ENCODE measurements at regions not wholly inside any gene's neighbourhood (a gene's known extent, or its start where the extent isn't known, plus 50 kb on each side); places are given as distances from the start of the nearest gene placed in this dataset.
A peak's percentile ranks its signal among the peaks of the same experiment; 100 is the strongest.
"Not testable (repeated sequence)": the region's sequence is repeated elsewhere in the genome, so short reads cannot be mapped to it uniquely, and the experiment has no call there.

DNA sequence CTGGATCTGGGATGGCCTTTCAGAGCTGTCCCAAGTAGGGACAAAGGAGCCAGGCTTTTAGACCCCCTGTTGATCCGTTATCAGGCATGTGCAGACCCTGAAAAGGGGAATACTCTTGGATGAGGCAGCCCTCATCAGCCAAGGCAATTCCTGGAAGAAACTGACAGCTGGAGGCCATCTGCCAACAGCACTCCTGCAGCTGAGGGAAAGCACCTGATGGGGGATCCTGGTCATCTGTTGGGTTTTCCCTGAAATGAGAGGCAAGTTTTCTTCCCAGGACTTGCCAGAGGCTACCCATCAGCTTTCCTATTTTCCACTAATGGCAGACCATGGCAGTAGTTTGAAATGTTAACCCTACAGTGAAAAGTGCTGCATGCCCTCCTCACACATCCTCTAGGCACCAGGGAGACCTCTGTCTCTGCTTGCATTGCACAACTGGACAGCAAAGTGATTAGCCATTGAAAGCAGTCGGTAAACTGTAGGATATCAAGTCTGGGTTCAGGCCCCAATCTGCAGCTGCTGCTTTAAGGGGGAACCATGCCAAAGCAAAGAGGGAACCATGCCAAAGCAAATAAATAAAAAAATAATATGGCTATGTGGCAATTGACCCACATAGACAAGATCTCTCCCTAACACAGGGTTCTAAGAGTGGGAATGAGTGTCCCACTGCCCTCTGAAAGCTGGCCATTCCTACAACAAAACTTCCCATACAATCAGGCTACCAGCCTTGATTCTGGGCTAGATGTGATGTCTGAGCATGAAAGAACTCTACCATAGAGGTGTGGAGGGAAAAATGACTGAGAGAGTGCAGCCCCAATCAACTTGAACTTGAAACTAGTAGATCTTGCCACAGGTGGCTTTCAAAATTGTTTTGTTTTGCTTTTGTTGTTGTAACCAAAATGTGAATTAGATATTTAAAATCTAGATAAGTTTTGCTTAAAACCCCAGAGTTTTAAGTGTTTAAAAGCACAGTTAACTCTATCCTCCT lies 232.0 kb upstream of the STT3B start:
- DNase-seq: no peak

DNA sequence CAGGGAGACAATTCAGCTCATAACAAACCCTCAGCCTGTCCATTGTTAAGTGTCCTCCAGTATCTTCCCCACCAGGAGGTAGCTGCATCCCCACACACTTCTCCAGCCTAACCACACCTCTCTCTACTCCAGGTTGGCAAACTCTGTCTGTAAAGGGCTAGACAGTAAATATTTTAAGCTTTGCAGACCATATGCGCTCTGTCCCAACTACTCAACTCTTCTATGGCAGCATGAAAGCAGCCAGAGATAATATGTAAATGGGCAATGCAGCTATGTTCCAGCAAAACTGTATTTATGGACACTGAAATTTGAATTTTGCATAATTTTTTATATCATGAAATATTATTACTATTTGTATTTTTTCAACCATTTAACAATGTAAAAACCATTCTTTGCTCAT lies 230.4 kb upstream of the STT3B start:
- DNase-seq: no peak

DNA sequence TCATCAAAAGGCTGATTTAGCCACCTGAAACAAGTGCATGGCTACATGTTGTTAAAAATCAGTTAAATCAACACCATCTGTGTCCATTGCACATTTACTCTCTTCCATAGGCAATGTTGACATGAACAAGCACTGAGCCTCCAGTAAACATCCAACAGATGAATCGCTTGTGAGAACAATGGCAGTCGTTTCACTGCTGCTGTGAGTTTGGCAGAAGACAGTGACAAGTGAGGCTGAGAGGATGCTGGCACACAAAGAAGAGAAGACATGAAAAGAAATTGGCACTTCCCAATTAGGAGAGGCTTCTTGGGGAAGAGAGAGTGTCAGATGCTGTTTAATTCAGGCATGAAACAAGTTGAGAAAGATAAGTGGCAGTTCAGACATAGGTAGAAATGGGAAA lies 227.4 kb upstream of the STT3B start:
- DNase-seq: no peak

DNA sequence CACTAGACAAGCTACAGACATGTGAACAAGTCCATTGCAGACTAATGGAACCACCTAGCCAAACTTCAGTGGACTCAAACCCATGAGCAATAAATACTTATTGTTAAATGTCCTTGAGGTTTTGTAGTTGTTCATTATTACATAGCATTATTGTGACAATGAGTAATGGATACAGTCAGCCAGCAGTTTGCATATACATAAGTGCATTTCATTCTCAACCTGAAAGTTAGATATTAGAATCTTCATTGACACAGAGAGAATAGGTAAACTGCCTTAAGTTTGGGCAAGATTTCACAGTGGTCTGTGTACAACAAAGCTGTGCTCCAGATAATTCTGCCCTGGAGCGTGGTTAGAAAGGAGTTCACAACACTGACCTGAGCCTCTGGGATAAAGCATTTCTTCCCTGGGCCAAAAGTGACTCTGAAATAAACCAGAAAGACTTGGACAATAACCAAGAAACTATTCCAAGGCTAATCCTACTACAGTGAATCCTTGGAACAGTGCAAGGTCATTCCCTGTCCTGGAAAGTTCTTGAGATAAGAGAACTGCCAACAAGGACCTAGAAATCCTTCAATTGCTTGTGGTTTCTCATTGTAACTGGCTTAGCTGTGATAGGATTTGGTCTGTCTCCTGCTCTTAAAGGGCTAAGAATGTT lies 225.5 kb upstream of the STT3B start:
- DNase-seq: no peak

DNA sequence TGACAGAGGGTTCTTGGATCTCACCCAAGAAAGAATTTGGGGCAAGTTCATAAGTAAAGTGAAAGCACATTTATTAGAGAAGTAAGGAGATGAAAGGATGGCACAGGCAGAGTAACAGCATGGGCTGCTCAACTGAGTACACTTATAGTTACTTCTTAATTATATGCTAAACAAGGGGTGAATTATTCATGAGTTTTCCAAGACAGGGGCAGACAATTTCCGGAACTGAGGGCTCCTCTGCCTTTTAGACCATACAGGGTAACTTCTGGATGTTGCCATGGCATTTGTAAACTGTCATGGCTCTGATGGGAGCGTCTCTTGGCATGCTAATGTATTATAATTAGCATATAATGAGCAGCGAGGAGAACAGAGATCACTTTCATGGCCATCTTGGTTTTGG lies 221.2 kb upstream of the STT3B start:
- DNase-seq: no peak

DNA sequence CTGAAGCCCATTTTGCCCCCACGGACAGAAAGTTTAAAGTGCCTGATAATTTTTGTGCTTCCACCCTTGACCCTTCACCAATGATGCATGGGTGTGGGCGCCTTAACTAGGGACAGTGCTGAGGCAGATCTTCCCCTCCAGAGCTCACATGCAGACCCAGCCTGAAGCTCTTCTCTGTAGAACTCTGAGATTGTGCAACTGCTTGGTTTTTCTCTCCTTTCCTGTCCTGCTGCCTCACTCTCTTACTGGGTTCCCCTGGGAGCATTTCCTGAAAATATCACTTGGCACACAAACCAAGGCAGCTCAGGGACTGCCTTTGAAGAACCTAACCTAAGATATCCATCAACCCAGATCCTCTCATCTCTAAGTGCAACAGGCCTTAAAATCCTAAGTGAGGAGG lies 220.3 kb upstream of the STT3B start:
- no peak for DNase-seq

DNA sequence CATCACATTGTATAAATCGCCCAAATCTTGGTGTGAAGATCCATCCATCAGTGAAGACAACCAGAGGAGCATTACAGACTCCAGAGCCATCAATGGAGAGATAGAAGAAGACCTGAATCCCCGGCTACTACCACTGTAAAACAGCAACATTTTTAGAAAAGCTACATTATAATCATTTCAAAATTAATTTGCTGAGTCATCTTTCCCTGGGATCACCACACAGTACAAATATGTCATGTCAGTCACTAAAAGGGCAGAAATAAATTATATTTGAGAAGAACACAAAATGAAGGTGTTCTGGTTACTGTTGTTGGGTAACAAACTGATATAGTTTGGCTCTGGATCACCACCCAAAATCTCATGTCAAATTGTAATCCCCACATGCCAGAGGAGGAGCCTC lies 218.5 kb upstream of the STT3B start:
- DNase-seq: no peak

DNA sequence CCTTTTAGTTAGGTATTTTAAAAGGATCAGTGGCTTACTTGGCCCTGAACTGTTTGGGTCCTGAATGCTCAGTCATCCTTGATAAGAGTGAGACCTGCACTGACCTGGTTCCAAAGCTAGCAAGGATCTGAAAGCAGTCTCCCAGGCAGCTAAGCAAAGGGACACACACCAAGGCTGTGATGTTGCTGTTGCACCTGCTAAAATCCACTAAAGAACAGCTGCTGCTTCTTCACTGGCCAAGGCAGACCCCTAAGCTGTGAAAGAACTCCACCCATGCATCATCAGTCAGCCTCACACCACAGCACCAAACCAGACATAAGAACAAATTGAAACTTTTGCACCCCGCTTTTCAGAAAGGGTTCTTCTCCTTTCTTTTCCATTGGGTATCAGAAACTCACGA lies 213.4 kb upstream of the STT3B start:
- DNase-seq: no peak

DNA sequence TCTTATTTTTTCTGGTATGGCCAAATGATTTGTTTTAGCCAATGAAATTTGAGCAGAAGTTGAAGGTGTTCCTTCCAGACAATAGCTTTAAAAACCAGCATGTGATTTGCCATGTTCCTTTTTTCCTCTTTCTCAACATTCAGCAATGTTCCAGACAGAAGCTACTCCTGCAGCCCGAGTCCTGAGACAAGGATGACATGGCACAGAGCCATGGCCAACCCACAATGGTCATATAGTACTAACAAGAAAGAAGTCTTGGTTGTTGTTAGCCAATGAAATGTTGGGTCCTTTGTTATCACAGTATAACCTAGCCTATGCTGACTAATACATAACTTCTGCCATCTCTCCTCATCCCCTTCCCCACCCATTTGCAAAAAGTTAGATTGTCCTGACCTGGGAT lies 211.1 kb upstream of the STT3B start:
- no peak for DNase-seq

DNA sequence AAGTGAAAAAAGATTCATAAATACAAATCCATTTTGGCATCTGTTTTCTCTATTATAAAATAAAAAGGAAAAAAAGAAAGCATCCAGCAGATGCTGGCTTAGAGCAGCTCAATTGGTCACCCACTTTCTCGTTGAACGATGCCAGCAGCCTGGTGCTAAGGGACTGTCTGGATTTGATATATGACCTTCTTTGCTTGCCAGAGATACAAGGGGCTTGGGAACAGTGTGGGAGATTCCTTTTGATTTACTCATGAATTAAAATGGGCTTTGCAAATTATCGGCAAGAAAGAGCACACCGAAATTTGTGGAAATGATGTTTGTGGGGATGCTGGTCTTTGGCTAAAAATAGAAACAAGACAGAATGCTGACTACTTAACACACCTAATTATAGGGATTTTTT lies 210.3 kb upstream of the STT3B start:
- no peak for DNase-seq

DNA sequence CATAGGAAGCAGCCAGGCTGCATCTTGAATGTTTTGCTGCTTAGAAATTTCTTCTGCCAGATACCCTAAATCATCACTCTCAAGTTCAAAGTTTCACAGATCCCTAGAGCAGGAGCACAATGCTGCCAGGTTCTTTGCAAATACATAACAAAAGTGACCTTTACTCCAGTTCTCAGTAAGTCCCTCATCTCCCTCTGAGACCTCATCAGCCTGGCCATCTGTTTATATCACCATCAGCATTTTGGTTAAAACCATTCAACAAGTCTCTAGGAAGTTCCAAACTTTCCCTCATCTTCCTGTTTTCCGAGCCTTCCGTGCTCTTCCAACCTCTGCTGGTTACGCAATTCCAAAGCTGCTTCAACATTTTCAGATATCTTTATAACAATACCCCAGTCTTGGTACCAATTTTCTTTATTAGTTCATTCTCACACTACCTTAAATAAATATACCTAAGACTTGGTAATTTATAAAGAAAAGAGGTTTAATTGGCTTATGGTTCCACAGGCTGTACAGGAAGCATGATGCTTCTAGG lies 204.8 kb upstream of the STT3B start:
- not testable (repeated sequence) for DNase-seq

DNA sequence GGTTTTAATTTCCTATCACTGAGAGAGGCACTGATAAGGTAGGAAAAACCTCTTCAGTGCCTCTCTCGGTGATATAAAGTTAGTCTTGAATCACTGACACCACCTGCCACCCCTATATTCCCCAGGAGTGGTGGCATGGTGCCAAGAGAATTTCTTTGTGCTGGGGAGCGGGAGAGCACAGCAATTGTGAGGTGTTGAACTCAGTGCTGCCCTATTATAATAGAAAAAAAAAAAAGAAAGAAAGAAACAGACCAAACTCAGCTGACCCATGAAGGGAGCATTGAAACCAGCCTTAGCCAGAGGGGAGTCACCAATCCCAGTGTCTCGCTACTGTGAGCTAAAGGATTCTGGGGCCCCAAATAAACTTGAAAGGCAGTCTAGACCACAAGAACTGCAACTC lies 201.4 kb upstream of the STT3B start:
- no peak for DNase-seq

DNA sequence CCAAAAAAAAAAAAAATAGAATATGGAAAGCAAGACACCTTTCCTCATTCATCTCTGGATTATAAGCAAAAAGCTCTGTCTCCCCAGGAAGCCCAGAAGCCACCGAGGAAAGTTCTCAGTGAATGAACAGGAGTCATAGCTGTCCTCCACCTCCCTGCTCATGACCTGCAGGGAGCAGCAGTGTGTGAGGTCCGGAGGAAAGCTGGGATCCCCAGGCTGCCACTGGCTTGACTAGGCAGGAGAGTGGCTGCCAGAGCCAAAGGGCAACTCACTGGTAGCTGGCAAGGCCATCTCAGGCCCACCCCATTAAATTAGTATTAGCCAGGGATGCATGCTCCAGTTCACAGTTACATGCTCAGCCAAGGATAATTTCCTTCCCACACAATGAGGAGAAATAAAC lies 191.6 kb upstream of the STT3B start:
- DNase-seq: no peak

DNA sequence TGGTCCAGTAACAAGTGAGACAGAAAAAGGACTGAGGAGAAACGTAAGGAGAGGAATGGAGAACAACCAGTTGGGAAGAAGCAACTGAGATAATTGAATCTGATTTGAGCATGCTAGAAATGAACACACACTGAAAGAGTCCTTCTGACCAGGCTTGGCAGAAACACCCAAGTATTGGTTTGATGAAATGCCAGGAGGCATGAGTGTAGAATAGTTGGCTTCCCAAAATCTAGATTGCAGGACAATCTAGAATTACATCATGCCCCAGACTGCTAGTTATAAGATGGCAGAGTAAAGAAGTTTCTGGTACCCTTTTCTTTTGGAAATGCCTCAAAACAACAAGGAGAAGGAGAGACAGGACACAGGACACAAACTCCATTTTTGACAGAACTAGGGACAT lies 189.7 kb upstream of the STT3B start:
- DNase-seq: peak; percentile 9

DNA sequence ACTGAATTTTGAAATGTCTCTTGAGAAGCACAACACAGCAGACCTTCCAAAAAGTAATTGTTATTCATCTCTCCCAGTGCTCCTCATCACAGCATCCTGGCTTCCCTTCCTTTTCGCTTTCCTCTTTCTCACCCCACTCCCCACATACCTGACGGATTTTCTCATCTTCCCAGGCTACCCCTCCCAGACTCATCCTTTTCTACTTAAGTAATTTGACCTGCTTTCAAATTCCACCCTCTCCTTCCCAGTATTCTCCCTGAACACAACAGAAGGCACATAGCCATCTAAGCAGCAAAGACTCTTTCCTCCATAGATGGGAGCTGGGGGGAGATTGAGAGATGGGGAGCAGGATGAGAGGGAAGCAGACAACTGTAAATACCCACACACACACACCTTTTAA lies 187.1 kb upstream of the STT3B start:
- no peak for DNase-seq

DNA sequence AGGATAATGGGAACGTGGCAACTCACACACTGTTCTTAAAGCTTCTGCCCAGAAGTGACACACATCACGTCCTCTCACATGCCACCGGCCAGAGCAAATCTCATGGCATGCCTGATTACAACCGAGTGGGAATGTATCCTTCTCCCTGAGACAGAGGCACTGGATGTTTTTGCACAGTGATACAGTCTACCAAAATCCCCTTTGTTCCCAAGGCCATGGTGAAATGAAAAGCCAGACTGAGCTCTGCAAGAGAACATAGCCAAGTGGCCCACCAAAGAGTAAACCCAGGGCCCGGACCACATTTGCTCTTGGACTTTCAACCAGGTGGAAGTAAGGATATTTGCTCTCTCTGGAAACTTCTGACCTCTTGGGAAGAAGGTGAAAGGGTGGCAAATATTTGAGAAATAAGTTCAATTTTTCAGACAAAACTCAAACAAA lies 186.2 kb upstream of the STT3B start:
- no peak for DNase-seq

DNA sequence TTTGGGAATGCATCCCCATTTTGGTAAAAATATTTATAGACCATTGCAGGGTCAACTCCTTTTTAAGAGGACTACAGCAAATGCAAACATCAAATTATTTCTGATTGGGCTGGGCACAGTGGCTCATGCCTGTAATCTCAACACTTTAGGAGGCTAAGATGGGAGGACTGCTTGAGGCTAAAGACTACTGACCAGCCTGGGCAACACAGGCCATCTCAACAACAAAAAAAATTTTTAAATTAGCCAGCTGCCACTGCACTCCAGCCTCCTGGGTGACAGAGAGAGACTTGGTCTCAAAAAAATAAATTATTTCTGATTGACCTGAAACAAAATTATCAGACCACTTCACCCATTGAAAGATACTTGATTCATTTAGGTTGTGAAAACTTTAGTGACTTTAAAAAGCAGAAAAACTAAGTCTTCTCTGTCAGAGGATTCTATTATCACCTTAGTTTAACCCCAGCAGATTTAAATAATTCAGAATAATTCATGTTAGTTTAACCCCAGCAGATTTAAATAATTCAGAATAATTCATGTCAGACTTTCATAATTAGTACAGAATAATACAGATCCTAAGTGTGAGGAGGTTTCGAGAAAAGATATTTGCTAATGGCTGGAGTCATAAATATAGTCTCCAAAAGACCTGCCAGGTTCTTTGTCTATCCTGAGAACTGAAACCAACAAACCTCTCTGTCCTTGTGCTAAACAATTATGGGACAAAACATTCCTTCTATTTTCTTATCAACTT lies 183.6 kb upstream of the STT3B start:
- DNase-seq: no peak

DNA sequence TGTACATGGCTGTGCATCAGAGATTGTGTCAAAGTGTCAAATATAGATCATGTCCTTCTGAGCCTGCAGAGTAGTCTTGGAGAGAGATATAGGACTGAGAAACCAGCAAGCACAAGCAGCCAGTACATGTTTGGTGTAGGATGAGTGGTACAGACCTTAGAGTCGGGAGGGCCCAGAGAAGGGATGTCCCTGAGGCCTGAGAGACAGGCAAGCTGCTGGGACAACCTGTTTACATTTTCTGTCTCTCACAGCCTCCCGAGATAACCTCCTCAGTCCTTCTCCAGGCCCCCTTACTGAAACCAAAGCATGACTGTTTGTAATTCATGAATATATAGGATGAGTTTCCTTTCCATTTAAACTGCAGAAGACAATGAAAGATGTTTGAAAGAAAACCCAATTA lies 182.4 kb upstream of the STT3B start:
- no peak for DNase-seq

DNA sequence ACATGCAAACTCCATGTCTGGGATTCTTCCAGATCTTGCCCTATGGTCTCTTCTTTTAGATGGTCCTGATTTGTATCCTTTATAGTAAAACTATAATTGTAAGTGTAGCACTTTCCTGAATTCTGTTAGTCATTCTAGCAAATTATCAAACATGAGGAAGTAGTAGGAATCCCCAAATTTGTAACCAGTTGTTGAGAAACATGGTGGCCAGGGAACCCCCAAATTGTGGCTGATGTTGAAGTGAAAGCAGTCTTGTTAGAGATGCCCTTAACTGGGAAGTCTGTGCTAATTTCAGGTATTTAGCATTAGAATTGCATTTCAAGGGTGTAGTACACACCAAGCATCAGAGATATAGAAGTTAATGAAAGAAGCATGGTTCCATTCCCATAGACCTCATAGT lies 180.4 kb upstream of the STT3B start:
- no peak for DNase-seq

DNA sequence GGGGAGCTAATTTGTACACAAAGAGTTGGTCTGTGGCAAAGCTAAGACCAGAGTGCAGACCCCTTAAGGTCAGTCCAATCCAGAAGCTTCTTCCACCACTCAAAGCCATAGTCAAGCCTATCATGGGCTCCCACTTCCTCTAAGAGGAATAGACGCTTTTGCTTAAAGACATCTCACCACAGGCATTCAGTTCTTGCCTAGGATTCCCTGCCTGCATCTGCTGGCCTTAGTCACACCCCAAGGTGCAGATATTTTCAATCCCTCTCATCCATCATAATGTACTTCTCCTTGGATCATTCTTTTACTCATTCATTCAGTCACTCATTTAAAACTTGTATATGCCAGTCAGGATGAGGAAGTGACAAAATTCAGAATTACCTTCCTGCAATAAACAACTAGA lies 179.6 kb upstream of the STT3B start:
- DNase-seq: no peak

DNA sequence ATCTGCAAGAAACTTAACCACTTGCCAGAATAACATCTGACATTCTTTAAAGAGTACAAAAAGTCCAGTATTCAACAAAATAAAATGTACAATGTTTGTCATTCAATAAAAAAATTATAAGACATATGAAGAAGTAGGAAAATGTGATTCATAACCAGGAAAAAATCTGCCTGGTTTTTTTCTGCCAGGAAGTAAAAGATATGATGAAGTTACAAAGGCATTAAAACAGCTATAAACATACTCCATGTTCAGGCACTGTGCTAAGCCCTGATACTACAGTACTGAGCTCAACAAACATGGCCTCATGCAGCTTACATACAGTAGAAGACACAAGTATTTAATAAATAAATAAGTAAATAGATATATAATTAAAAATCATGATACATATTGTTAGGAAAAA lies 178.4 kb upstream of the STT3B start:
- DNase-seq: no peak

DNA sequence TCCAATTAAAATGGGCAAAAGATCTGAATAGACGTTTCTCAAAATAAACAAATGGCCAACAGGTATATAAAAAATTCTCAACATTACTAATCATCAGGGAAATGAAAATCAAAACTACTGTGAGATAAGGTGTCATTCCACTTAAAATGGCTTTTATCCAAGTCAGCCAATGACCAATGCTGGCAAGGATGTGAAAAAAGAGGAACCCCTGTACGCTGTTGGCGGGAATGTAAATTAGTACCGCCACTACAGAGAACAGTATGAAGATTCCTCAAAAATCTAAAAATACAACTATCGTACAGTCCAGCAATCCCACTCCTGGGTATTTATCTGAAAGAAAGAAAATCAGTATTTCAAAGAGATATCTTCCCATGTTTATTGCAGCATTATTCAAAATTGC lies 176.9 kb upstream of the STT3B start:
- no peak for DNase-seq

DNA sequence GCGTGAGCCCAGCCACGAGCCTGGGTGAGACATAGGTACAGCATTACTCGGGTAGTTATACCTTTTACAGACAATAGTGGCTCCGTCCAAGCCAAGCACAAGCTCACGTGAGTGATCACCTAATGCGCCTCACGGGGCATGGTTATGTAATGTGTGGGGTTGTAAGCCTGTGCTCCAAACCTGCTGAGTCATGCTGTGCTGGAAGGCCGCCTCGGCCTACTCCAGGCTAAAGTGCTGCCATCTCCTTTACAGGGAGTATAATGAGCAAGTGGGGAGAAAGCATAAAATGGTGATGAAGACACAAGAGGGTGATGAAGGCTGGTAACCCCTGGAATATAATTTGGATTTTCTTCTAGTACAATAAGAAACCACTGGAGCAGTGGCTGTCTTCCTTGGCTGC lies 175.8 kb upstream of the STT3B start:
- DNase-seq: peak; percentile 28

DNA sequence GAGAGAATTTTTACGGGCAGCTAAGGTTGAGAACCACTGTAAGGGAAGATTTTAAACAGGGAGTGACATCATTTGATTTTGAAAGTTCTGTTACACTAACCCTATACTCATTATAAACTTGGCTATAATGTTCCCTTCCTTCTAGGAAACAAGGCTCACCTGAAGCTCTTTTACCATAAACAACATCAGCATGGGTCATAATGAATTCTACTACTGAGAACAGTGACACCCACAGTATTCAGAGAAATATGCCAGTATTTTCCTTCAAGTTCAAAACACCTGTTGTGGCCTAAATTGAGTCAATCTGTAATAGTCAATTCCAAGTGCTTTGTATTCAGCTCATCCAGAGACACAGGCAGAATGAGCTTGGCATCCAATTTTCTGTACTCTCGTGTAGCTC lies 175.3 kb upstream of the STT3B start:
- DNase-seq: no peak
